Retinal pigment epithelial cell (primary cell): ENCODE measurements at regions not wholly inside any gene's neighbourhood (a gene's known extent, or its start where the extent isn't known, plus 50 kb on each side); places are given as distances from the start of the nearest gene placed in this dataset.

Experiments
- DNase-seq: peaks from one replicate; pipeline ENCODE4 v3.0.0-alpha.2; 2010; ENCODE audit warnings: low read depth
- H3K4me3 ChIP-seq: 2 replicates; pipeline ENCODE4 v1.5.1; 2011; ENCODE audit warnings: mild to moderate bottlenecking, low read length, control low read depth, moderate library complexity
- TF ChIP-seq, protein P1 (sequence below): conservative IDR thresholded peaks from 2 replicates; pipeline ENCODE4 v1.5.1; 2011; ENCODE audit warnings: low read depth, low read length, control low read depth, inconsistent platforms

DNA sequence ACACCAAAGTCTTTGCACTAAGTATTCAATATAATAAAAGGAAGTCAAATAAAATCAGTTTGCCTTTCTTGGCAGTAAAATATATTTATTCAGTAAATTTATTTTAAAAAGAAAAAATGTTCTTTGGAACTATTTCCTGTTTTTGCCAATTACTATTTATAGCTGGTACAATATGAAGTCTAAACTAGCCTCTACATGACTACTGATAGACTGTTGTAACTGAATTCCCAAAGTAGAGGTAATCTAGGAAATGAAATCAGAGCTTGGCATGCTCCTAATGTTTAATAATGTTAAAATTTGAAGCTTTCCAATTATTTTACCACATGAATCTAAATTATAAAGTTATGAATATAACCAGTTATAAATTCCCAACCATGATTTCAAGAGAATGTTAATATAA lies 385.5 kb downstream of the SEMA3D start:
- DNase-seq, result no peak
- TF ChIP-seq, protein P1, sequence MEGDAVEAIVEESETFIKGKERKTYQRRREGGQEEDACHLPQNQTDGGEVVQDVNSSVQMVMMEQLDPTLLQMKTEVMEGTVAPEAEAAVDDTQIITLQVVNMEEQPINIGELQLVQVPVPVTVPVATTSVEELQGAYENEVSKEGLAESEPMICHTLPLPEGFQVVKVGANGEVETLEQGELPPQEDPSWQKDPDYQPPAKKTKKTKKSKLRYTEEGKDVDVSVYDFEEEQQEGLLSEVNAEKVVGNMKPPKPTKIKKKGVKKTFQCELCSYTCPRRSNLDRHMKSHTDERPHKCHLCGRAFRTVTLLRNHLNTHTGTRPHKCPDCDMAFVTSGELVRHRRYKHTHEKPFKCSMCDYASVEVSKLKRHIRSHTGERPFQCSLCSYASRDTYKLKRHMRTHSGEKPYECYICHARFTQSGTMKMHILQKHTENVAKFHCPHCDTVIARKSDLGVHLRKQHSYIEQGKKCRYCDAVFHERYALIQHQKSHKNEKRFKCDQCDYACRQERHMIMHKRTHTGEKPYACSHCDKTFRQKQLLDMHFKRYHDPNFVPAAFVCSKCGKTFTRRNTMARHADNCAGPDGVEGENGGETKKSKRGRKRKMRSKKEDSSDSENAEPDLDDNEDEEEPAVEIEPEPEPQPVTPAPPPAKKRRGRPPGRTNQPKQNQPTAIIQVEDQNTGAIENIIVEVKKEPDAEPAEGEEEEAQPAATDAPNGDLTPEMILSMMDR, result no peak
- no peak overlapping the region for H3K4me3 ChIP-seq

DNA sequence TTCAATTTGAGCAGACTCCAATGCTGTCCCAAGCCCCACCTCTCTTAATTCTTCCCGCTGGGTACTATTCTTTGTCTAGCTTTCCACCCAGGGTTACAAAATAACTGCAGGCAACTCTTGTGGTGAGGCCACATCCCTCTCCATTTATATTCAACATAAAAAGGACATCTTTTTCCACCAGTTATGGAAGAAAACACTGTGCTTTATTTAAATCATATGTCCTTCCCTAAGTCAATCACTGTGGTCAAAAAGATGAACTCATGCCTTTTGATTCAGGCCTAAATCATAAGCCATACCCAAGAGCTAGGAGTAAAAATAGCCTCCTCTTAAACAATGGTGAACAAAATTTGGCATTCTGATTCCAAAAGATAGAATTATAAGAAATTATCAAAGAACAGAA lies 386.0 kb downstream of the SEMA3D start:
- TF ChIP-seq, protein P1, result no peak
- H3K4me3 ChIP-seq, result no peak overlapping the region
- DNase-seq, result no peak

DNA sequence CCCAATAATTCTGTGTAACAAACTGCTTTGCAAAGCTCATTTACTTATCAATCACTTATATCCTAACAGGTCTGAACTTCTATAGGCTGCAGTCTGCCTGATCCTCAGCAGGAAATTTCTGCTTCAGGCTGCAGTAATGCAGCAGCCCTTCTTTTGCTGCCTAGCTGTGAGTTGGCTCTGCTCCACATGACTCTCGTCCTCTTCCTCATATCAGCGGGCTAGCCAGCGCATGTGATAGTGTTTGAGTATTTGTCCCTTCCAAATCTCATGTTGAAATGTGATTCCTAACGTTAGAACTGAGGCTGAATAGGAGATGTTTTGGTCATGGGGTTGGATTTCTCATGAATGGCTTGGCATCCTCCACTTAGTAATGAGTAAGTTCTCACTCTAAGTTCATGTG lies 387.8 kb downstream of the SEMA3D start:
- no peak overlapping the region for H3K4me3 ChIP-seq
- DNase-seq, result no peak
- TF ChIP-seq, protein P1, result no peak

DNA sequence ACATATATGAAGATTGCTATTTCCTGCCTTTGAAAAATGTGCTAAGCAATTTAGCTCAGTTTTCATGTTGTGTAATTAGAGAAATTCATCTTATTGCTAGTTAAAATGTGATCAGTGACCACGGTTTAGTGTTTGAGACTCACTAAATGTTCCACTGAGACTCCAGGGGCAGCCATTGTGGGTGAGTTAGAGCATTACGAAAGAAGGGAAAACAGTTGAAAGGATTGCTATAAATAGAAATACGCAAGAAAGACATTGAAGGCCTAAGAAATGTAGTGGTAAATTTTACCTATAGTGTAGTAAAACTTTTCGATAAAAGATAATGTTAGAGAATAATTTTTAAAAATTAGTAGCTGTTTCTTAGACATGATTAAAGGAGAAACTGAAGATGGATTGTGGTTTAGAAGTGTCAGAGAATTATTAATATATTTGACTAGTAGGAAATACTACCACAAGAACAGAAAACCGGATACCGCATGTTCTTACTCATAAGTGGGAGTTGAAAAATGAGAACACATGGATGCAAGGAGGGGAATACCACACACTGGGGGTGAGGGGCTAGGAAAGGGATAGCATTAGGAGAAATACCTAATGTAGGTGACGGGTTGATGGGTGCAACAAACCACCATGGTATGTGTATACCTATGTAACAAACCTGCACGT lies 394.5 kb downstream of the SEMA3D start:
- H3K4me3 ChIP-seq, result no peak overlapping the region
- TF ChIP-seq, protein P1, result no peak
- no peak for DNase-seq

DNA sequence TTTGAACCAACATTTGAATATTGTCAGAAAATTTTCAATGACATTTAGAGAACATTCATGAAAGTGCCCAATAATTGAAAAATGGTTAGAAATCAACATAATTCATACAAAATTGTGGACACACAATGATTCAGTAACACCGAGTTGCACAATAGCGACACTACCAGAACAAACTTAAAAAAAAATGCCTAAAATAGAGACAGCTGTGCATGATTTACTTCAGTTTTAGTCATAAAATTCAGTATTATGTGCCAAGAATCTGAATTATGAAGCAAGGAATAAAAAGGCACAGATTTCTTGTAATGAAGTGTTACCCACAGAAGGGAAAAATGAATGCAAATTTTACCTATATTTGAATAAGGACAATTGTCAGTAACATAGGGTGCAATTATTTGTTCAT lies 396.0 kb downstream of the SEMA3D start:
- TF ChIP-seq, protein P1, result no peak
- no peak for DNase-seq

DNA sequence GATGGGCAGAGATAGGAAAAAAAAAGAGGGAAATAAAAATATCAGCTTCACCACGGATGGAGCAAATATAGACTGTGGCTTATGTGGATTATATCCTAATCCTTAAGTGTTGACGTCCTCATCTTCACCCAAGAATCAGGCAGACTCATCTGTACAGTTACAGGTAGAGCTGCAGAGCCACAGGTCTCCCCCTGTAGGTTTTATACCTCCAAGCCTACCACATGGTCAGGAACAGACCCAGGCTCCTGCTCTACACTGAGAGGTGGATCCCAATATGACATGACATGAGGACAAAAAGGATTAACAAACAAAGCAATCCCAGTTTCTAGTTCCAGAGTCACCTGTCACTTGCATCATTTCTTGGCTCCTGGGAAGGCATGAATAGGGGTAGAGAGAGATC lies 400.8 kb downstream of the SEMA3D start:
- no peak for DNase-seq

More for the DNA sequence above, 396.0 kb downstream of the SEMA3D start:
- H3K4me3 ChIP-seq, result no peak overlapping the region

DNA sequence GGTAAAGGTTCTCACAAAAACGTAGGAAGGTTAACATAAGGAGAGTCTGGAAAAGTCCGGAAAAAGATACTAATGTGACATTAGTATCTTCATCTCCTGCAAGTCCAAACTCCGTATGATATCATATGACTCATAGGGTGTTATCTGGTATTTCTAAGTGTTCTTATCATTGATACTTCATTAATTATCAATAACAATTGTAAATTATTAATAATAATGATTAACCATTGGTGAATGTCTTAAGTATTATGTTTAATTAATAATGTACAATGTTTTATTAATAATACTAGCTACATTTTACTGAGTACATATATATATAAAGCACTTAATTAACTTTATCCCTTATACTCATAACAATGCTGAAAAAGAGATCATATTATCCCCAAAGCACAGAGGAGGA lies 402.4 kb downstream of the SEMA3D start:
- no peak for DNase-seq
- TF ChIP-seq, protein P1, result no peak
- H3K4me3 ChIP-seq, result no peak overlapping the region

More for the DNA sequence above, 400.8 kb downstream of the SEMA3D start:
- H3K4me3 ChIP-seq, result no peak overlapping the region
- TF ChIP-seq, protein P1, result no peak
